ENCODE measurements at regions not wholly inside any gene's neighbourhood (a gene's known extent, or its start where the extent isn't known, plus 50 kb on each side); places are given as distances from the start of the nearest gene placed in this dataset.
"Not testable (repeated sequence)": the region's sequence is repeated elsewhere in the genome, so short reads cannot be mapped to it uniquely, and the experiment has no call there.

DNA sequence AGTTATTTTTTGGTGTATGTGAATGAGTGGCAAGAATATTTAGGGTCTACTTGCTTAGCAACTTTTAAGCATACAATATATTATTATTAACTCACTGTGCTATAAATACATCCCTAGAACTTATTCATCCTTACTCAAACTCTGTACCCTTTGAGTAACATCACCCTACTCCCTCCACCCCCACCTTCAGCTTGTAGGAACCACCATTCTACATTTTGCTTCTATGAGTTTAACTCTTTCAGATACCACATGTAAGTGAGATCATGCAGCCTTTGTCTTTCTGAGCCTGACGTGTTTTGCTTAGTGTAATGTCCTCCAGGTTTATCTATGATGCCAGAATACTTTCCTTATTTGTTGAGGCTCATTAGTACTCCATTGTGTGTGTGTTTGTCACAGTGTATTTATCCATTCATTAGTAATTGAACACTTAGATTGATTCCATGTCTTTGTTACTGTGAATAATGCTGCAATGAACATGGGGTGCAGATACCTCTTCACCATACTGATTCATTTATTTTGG, 526.9 kb downstream of the PYDC2 start:
- no peak for TF ChIP-seq CTCF (conservative IDR thresholded peaks at IDR 0.05; ENCODE audit: low read length)
- H3K4me3 ChIP-seq (ENCODE audit: low read length): no peak overlapping the region
- DNase-seq (ENCODE audit: low read depth): no peak

DNA sequence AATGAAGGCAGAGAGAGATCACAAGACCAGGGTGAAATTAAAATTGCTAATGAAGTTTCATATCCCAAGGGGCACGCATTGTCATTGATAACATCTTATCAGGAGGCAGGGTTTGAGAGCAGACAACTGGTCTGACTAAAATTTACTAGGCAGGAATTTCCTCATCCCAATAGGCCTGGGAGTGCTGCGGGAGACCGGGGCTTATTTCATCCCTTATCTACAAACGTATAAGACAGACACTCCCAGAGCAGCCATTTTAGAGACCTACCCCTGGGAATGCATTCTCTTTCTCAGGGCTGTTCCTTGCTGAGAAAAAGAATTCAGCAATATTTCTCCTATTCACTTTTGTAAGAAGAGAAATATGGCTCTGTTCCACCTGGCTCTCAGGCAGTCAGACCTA, 533.0 kb downstream of the PYDC2 start:
- not testable (repeated sequence) for H3K4me3 ChIP-seq (ENCODE audit: low read length); DNase-seq (ENCODE audit: low read depth)

DNA sequence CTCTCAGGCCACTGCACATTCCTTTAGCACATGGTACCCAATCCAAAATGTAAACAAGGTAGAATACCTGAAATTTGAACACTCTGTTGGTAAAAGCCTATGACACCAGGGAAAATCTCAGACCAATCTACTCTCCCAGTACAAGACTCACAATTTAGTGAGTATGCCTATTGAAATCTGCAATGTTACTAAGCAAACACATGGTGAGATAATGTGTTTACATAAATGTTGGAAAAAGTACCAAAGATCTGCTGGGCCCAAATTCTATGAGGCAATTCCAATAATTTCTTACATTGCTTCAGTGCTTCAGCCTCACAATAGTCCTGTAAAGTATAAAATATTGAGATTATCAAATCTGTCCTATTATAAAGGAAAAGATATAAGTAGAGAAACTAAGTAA, 536.1 kb downstream of the PYDC2 start:
- no peak for DNase-seq (ENCODE audit: low read depth)
- TF ChIP-seq CTCF (conservative IDR thresholded peaks at IDR 0.05; ENCODE audit: low read length): no peak
- H3K4me3 ChIP-seq (ENCODE audit: low read length): no peak overlapping the region

- no peak for TF ChIP-seq CTCF (conservative IDR thresholded peaks at IDR 0.05; ENCODE audit: low read length)
- DNase-seq (ENCODE audit: low read depth): no peak
- H3K4me3 ChIP-seq (ENCODE audit: low read length): no peak overlapping the region
These were observed 536.8 kb downstream of the PYDC2 start for GRCh38 chr3:191997579-191998268.

GRCh38 chr3:192001218-192001617, 540.3 kb downstream of the PYDC2 start:
- no peak for DNase-seq (ENCODE audit: low read depth)
- TF ChIP-seq CTCF (conservative IDR thresholded peaks at IDR 0.05; ENCODE audit: low read length): no peak
- no peak overlapping the region for H3K4me3 ChIP-seq (ENCODE audit: low read length)

DNA sequence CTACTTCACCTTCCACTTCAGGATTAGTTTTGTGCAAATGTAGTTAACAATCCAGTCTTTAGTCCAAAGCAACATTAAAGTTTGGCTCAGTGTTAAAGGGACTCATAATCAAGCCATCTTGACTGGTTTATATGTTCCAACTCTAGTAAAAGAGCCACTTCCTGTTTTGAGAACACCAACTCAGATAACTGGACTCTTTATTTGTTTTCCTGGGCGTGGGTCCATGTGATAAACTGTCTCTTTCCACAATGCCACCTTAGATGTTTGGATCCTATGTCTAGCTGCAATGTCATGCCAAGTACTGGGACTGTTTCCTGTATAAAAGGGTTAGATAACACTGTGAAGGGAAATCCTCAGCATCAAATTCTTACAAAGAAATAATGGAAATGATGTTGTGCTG, 545.0 kb downstream of the PYDC2 start:
- no peak for DNase-seq (ENCODE audit: low read depth)
- no peak overlapping the region for H3K4me3 ChIP-seq (ENCODE audit: low read length)
- TF ChIP-seq CTCF (conservative IDR thresholded peaks at IDR 0.05; ENCODE audit: low read length): no peak

- no peak for TF ChIP-seq CTCF (conservative IDR thresholded peaks at IDR 0.05; ENCODE audit: low read length)
- no peak overlapping the region for H3K4me3 ChIP-seq (ENCODE audit: low read length)
- no peak for DNase-seq (ENCODE audit: low read depth)
These were observed 548.9 kb downstream of the PYDC2 start for GRCh38 chr3:192009903-192010302.

All from AG10803 (cell line).